H1 (cell line): ENCODE measurements at regions not wholly inside any gene's neighbourhood (a gene's known extent, or its start where the extent isn't known, plus 50 kb on each side); places are given as distances from the start of the nearest gene placed in this dataset.

Experiments used
- CTCF ChIA-PET: fragments of 300-600 bp; sonication (Branson Sonifier 250); formaldehyde crosslinking; loops from one replicate; lab custom pipeline; 2021; ENCODE audit not compliant: partially characterized antibody; lab: Charles Lee
- POLR2A ChIA-PET: fragments of 300-600 bp; sonication (Branson Sonifier 250); formaldehyde crosslinking; loops from one replicate; lab custom pipeline; 2021; ENCODE audit warnings: inconsistent platforms; ENCODE audit not compliant: partially characterized antibody; lab: Charles Lee
- DNase-seq, 2 experiments: peaks; one replicate each; pipeline versions ENCODE4 v3.0.0 to v3.0.0-alpha.2; 2010 to 2022; ENCODE audit warnings: low spot score in 2 of 2, low read depth in 1 of 2, mixed read lengths in 1 of 2
- FAIRE-seq: peaks from 2 replicates; lab custom pipeline; 2011; peaks lifted over from hg19 to GRCh38; lab: Jason Lieb, UNC
- H2AFZ ChIP-seq: 2 replicates; pipeline ENCODE4 v1.8.1; 2012; ENCODE audit warnings: low read length, inconsistent platforms
- H2AK5ac ChIP-seq: 2 replicates; pipeline ENCODE4 v1.6.1; 2013; ENCODE audit warnings: low read depth, low read length
- H2BK120ac ChIP-seq: replicated peaks from 2 replicates; pipeline ENCODE3; 2013; ENCODE audit warnings: low read depth, low read length, inconsistent platforms
- H2BK12ac ChIP-seq: 2 replicates; pipeline ENCODE4 v1.6.1; 2013; ENCODE audit warnings: low read depth, low read length
- H2BK15ac ChIP-seq: 2 replicates; pipeline ENCODE4 v1.6.1; 2013; ENCODE audit warnings: low read length
- H2BK20ac ChIP-seq: 2 replicates; pipeline ENCODE4 v1.6.1; 2013; ENCODE audit warnings: low read length
- H2BK5ac ChIP-seq: 2 replicates; pipeline ENCODE4 v1.6.1; 2013; ENCODE audit warnings: low read depth, low read length
- H3K14ac ChIP-seq: 2 replicates; pipeline ENCODE4 v1.6.1; 2013; ENCODE audit warnings: inconsistent platforms; ENCODE audit not compliant: insufficient read length
- H3K18ac ChIP-seq: 2 replicates; pipeline ENCODE4 v1.6.1; 2013; ENCODE audit warnings: low read length; ENCODE audit errors: extremely low read depth
- H3K23ac ChIP-seq: 2 replicates; pipeline ENCODE4 v1.6.1; 2013; ENCODE audit warnings: inconsistent platforms; ENCODE audit not compliant: insufficient read length
- H3K23me2 ChIP-seq: 2 replicates; pipeline ENCODE4 v1.6.1; 2013; ENCODE audit warnings: low read depth, low read length
- H3K27ac ChIP-seq: 2 replicates; pipeline ENCODE4 v1.6.1; 2011; ENCODE audit warnings: low read depth, low read length, inconsistent platforms
- H3K27me3 ChIP-seq, 4 experiments: replicated peaks in 1 of 4; 1 replicate in 1 of 4; 2 replicates in 3 of 4; pipeline versions ENCODE4 v1.6.1 to v1.8.1; 2011 to 2013; ENCODE audit warnings: low read length in 3 of 4, mild to moderate bottlenecking in 3 of 4, inconsistent platforms in 2 of 4, mixed read lengths in 2 of 4, moderate library complexity in 1 of 4; ENCODE audit not compliant: control insufficient read depth in 3 of 4, insufficient read depth in 3 of 4; ENCODE audit errors: extremely low read depth in 1 of 4
- H3K36me3 ChIP-seq, 4 experiments: 2 replicates each; pipeline versions ENCODE4 v1.6.1 to v1.8.1; 2011 to 2013; ENCODE audit warnings: mild to moderate bottlenecking in 4 of 4, low read length in 3 of 4, moderate library complexity in 2 of 4, control low read depth in 1 of 4, inconsistent platforms in 1 of 4; ENCODE audit not compliant: insufficient read depth in 4 of 4, control insufficient read depth in 2 of 4
- H3K4ac ChIP-seq: replicated peaks from 2 replicates; pipeline ENCODE3; 2013; ENCODE audit warnings: low read length, low read depth, mixed read lengths, inconsistent platforms; ENCODE audit not compliant: insufficient read length
- H3K4me1 ChIP-seq, 4 experiments: replicated peaks in 1 of 4; 1 replicate in 1 of 4; 2 replicates in 3 of 4; pipeline versions ENCODE4 v1.6.1 to v1.8.1; 2011 to 2013; ENCODE audit warnings: low read length in 3 of 4, inconsistent platforms in 2 of 4, mixed read lengths in 1 of 4; ENCODE audit not compliant: insufficient read depth in 4 of 4, control insufficient read depth in 3 of 4
- H3K4me2 ChIP-seq, 2 experiments: 2 replicates each; pipeline versions ENCODE4 v1.6.1 to v1.8.1; 2011 to 2013; ENCODE audit warnings: low read depth in 2 of 2, low read length in 2 of 2, control low read depth in 1 of 2, inconsistent platforms in 1 of 2, mild to moderate bottlenecking in 1 of 2; ENCODE audit not compliant: insufficient read depth in 1 of 2
- H3K4me3 ChIP-seq, 4 experiments: fragments of 200-600, 300-600 bp in 1 of 4; sonication (generic), shearing (Covaris generic), sonication (Bioruptor Twin) in 1 of 4; 2 replicates each; pipeline versions ENCODE4 v1.5.1 to v1.8.1; 2011 to 2016; ENCODE audit warnings: low read length in 4 of 4, low read depth in 3 of 4, control low read depth in 2 of 4, inconsistent platforms in 2 of 4, mild to moderate bottlenecking in 2 of 4, mixed read lengths in 1 of 4, moderate library complexity in 1 of 4; ENCODE audit not compliant: insufficient read depth in 2 of 4; ENCODE audit errors: extremely low read depth in 1 of 4
- H3K56ac ChIP-seq: replicated peaks from 2 replicates; pipeline ENCODE3; 2013; ENCODE audit warnings: low read depth, mild to moderate bottlenecking, mixed read lengths, low read length, inconsistent platforms; ENCODE audit not compliant: insufficient read length
- H3K79me1 ChIP-seq: 2 replicates; pipeline ENCODE4 v1.6.1; 2013; ENCODE audit warnings: low read depth, low read length, control low read depth
- H3K79me2 ChIP-seq, 2 experiments: 2 replicates each; pipeline versions ENCODE4 v1.6.1 to v1.8.1; 2012 to 2013; ENCODE audit warnings: low read length in 2 of 2, mild to moderate bottlenecking in 2 of 2, inconsistent platforms in 1 of 2; ENCODE audit not compliant: insufficient read depth in 2 of 2, control insufficient read depth in 1 of 2
- H3K9ac ChIP-seq, 4 experiments: replicated peaks in 1 of 4; 1 replicate in 1 of 4; 2 replicates in 3 of 4; pipeline versions ENCODE4 v1.6.1 to v1.8.1; 2011 to 2013; ENCODE audit warnings: low read depth in 3 of 4, low read length in 3 of 4, control low read depth in 2 of 4, mild to moderate bottlenecking in 2 of 4, moderate library complexity in 2 of 4, inconsistent platforms in 1 of 4; ENCODE audit errors: extremely low read depth in 1 of 4
- H3K9me3 ChIP-seq, 2 experiments: 2 replicates each; pipeline versions ENCODE4 v1.6.1 to v1.8.1; 2012 to 2013; ENCODE audit warnings: mild to moderate bottlenecking in 2 of 2, moderate library complexity in 2 of 2, control low read depth in 1 of 2, inconsistent platforms in 1 of 2, low read depth in 1 of 2, low read length in 1 of 2, mixed read lengths in 1 of 2; ENCODE audit not compliant: insufficient read depth in 2 of 2
- H4K20me1 ChIP-seq, 2 experiments: replicated peaks in 1 of 2; 2 replicates each; pipeline versions ENCODE3 to v1.8.1; 2011 to 2013; ENCODE audit warnings: inconsistent platforms in 2 of 2, low read length in 2 of 2, mild to moderate bottlenecking in 1 of 2; ENCODE audit not compliant: insufficient read depth in 2 of 2, control insufficient read depth in 1 of 2
- H4K5ac ChIP-seq: 2 replicates; pipeline ENCODE4 v1.6.1; 2013; ENCODE audit warnings: low read length, low read depth, mixed read lengths, inconsistent platforms; ENCODE audit not compliant: insufficient read length
- H4K8ac ChIP-seq: 2 replicates; pipeline ENCODE4 v1.8.0; 2013; ENCODE audit warnings: mild to moderate bottlenecking, moderate library complexity, low read length, inconsistent platforms; ENCODE audit not compliant: insufficient read depth; ENCODE audit errors: extremely low read depth
- H4K91ac ChIP-seq: replicated peaks from 2 replicates; pipeline ENCODE3; 2013; ENCODE audit warnings: low read length, mixed read lengths, inconsistent platforms; ENCODE audit not compliant: insufficient read length
- BACH1 ChIP-seq: IDR thresholded peaks from 2 replicates; pipeline ENCODE4 v1.6.1; 2012; ENCODE audit warnings: low read length, improper control_type of control experiment
- JUN ChIP-seq: IDR thresholded peaks from 2 replicates; pipeline ENCODE4 v1.6.1; 2011; ENCODE audit warnings: low read depth, mild to moderate bottlenecking, improper control_type of control experiment, low read length
- WGBS, 2 experiments: shearing (Covaris generic) in 1 of 2; methylation state at CpG; one replicate each; pipeline versions ENCODE4 v1.1.6 to v1.1.7; 2013 to 2015; ENCODE audit warnings: low lambda C conversion rate in 2 of 2, mixed read lengths in 2 of 2, inconsistent platforms in 1 of 2, low coverage in 1 of 2, missing lambda C conversion rate in 1 of 2; ENCODE audit not compliant: insufficient replicate concordance in 2 of 2, insufficient coverage in 1 of 2, insufficient read length in 1 of 2; ENCODE audit errors: extremely low coverage in 1 of 2, missing lambda C conversion rate in 1 of 2; 5-methylcytosine and 5-hydroxymethylcytosine counted together

DNA sequence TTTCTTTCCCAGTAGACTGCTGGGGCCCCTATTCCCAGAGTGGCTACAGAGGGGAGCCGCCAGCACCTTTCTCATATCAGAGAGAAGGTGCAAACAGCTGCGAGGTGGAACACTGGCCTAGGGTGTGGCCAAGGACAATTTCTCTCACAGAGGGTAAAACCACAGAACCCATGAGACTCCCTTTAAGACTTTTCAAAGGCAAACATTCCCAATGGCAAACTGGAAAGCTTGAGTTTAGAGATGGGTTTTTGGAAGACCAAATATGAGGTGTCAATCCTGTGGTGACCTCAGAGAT is 335.1 kb upstream of the PIK3R1 start:
- no peak overlapping the region for H2BK20ac ChIP-seq
- no peak overlapping the region for H3K9ac ChIP-seq
- H3K9me3 ChIP-seq = no peaks in the 10 kb centered on the region
- H3K4me1 ChIP-seq = no peaks in the 10 kb centered on the region
- H2BK12ac ChIP-seq = no peak overlapping the region
- no peaks in the 10 kb centered on the region for H3K36me3 ChIP-seq
- H3K4me3 ChIP-seq = no peak overlapping the region
- TF ChIP-seq BACH1 (no peak), JUN (no peak)
- H2BK120ac ChIP-seq = no peak overlapping the region
- no peak overlapping the region for H4K8ac ChIP-seq
- ChIA-PET CTCF (interaction anchor here (0.9 kb wide), 1 partner anchor 109 kb away, joined by 3 read pairs; no protein-coding TSS in a partner anchor), POLR2A (no interaction called here)
- H3K23me2 ChIP-seq = no peaks in the 10 kb centered on the region
- H3K18ac ChIP-seq = no peak overlapping the region
- no peak for FAIRE-seq
- WGBS, 2 experiments = 91% methylated on average over 2 of the region's 2 CpGs; no CpG with 5 or more reads in 1 of the 2 experiments
- H3K4me2 ChIP-seq = no peak overlapping the region
- H2AFZ ChIP-seq = no peak overlapping the region
- no peak overlapping the region for H3K27ac ChIP-seq
- no peaks in the 10 kb centered on the region for H3K79me2 ChIP-seq
- no peak overlapping the region for H4K91ac ChIP-seq
- no peak overlapping the region for H3K23ac ChIP-seq
- H2BK15ac ChIP-seq = no peak overlapping the region
- H2AK5ac ChIP-seq = no peak overlapping the region
- H3K56ac ChIP-seq = no peak overlapping the region
- no peaks in the 10 kb centered on the region for H3K27me3 ChIP-seq
- H3K4ac ChIP-seq = no peak overlapping the region
- H2BK5ac ChIP-seq = no peak overlapping the region
- H3K79me1 ChIP-seq = no peaks in the 10 kb centered on the region
- H3K14ac ChIP-seq = no peak overlapping the region
- no peaks in the 10 kb centered on the region for H4K20me1 ChIP-seq
- no peak for DNase-seq
- H4K5ac ChIP-seq = no peak overlapping the region
